GM12878 (cell line): ENCODE measurements at regions not wholly inside any gene's neighbourhood (a gene's known extent, or its start where the extent isn't known, plus 50 kb on each side); places are given as distances from the start of the nearest gene placed in this dataset.

ENCODE experiments used
- ATAC-seq: fragments of 200-7000 bp; cut with Tn5 transposase; 3 replicates; pipeline ENCODE4 v1.9.1; 2020; ENCODE audit warnings: mild to moderate bottlenecking, moderate library complexity
- BruUV-seq: library from RNA; stranded (reverse); fragments of 400-500 nt; replicated peaks from 2 replicates; lab custom pipeline; 2021; lab: Mats Ljungman, UMichigan
- CTCF ChIA-PET: fragments of 300-600 bp; sonication (Branson Sonifier 250); formaldehyde crosslinking; extraction: SDS; loops from one replicate; lab custom pipeline; 2021; ENCODE audit warnings: inconsistent platforms; lab: Yijun Ruan, JAX
- POLR2A ChIA-PET: fragments of 350-600 bp; formaldehyde crosslinking; extraction: SDS; loops from one replicate; lab custom pipeline; 2021; ENCODE audit warnings: inconsistent platforms; lab: Charles Lee
- RAD21 ChIA-PET: fragments of 300-600 bp; sonication (Branson Sonifier 250); formaldehyde crosslinking; loops from one replicate; lab custom pipeline; 2023; ENCODE audit warnings: antibody characterized with exemption; ENCODE audit not compliant: unreplicated experiment; lab: Charles Lee
- SMC1A ChIA-PET: fragments of 300-600 bp; sonication (Branson Sonifier 250); formaldehyde crosslinking; loops from one replicate; lab custom pipeline; 2023; ENCODE audit not compliant: unreplicated experiment, uncharacterized antibody; lab: Charles Lee
- DNase-seq: peaks from one replicate; pipeline ENCODE4 v3.0.0-alpha.2; 2011; ENCODE audit warnings: low read depth, low spot score
- FAIRE-seq: peaks from 3 replicates; lab custom pipeline; 2011; peaks lifted over from hg19 to GRCh38; lab: Jason Lieb, UNC
- H2AFZ ChIP-seq: 2 replicates; pipeline ENCODE4 v1.6.0; 2011; ENCODE audit warnings: low read depth, low read length, control low read depth; ENCODE audit not compliant: control insufficient read depth
- H3K27ac ChIP-seq: 2 replicates; pipeline ENCODE4 v1.5.1; 2011; ENCODE audit warnings: control low read depth; ENCODE audit not compliant: control insufficient read depth, insufficient read depth
- H3K27me3 ChIP-seq, 2 experiments: replicated peaks in 1 of 2; 2 replicates each; pipeline versions ENCODE4 v1.6.0 to v1.6.1; 2011; ENCODE audit warnings: low read length in 1 of 2; ENCODE audit not compliant: control insufficient read depth in 2 of 2, insufficient read depth in 2 of 2
- H3K36me3 ChIP-seq, 2 experiments: 2 replicates each; pipeline ENCODE4 v1.5.1; 2011; ENCODE audit warnings: low read length in 1 of 2; ENCODE audit not compliant: control insufficient read depth in 2 of 2, insufficient read depth in 2 of 2
- H3K4me1 ChIP-seq: 2 replicates; pipeline ENCODE4 v1.6.1; 2011; ENCODE audit warnings: mild to moderate bottlenecking, low read length, moderate library complexity, mixed read lengths; ENCODE audit not compliant: control insufficient read depth, insufficient read depth
- H3K4me2 ChIP-seq: 2 replicates; pipeline ENCODE4 v1.6.0; 2011; ENCODE audit warnings: control low read depth; ENCODE audit not compliant: control insufficient read depth, insufficient read depth
- H3K4me3 ChIP-seq: fragments of 200-600 bp; sonication (generic); 2 replicates; pipeline ENCODE4 v1.5.1; 2016
- H3K79me2 ChIP-seq: 2 replicates; pipeline ENCODE4 v1.6.0; 2011; ENCODE audit warnings: low read length; ENCODE audit not compliant: control insufficient read depth, insufficient read depth
- H3K9ac ChIP-seq: 2 replicates; pipeline ENCODE4 v1.8.0; 2011; ENCODE audit warnings: low read length, control low read depth, mixed read lengths; ENCODE audit not compliant: control insufficient read depth, insufficient read depth
- H3K9me3 ChIP-seq: replicated peaks from 3 replicates; pipeline ENCODE4 v1.5.1; 2011; ENCODE audit warnings: mild to moderate bottlenecking, low read length; ENCODE audit not compliant: control insufficient read depth, insufficient read depth
- H4K20me1 ChIP-seq: 2 replicates; pipeline ENCODE4 v1.6.0; 2011; ENCODE audit not compliant: control insufficient read depth, insufficient read depth
- BCL11A ChIP-seq: IDR thresholded peaks from 2 replicates; pipeline ENCODE4 v1.6.1; 2011; ENCODE audit warnings: low read depth, low read length
- CHD2 ChIP-seq: IDR thresholded peaks from 2 replicates; pipeline ENCODE4 v1.6.1; 2011; ENCODE audit warnings: low read depth, low read length, improper control_type of control experiment, borderline replicate concordance
- FOS ChIP-seq: IDR thresholded peaks from 3 replicates; pipeline ENCODE4 v1.6.1; 2011; ENCODE audit warnings: borderline replicate concordance; ENCODE audit not compliant: insufficient read length; ENCODE audit errors: extremely low read depth
- MEF2B ChIP-seq: fragments of 450-650 bp; IDR thresholded peaks from 2 replicates; pipeline ENCODE4 v1.6.1; 2018; ENCODE audit warnings: mild to moderate bottlenecking, moderate library complexity; ENCODE audit not compliant: partially characterized antibody, poor library complexity, severe bottlenecking
- NBN ChIP-seq: fragments of 450-650 bp; IDR thresholded peaks from 2 replicates; pipeline ENCODE4 v1.6.1; 2016
- PAX8 ChIP-seq: fragments of 450-650 bp; IDR thresholded peaks from 2 replicates; pipeline ENCODE4 v1.6.1; 2017; ENCODE audit warnings: mild to moderate bottlenecking, moderate library complexity
- POU2F2 ChIP-seq: IDR thresholded peaks from 3 replicates; pipeline ENCODE4 v1.6.1; 2011; ENCODE audit warnings: low read depth, mild to moderate bottlenecking, low read length, borderline replicate concordance
- SIN3A ChIP-seq: IDR thresholded peaks from 2 replicates; pipeline ENCODE4 v1.6.1; 2012; ENCODE audit warnings: low read depth, low read length, improper control_type of control experiment
- STAT1 ChIP-seq: fragments of 450-650 bp; conservative IDR thresholded peaks from 2 replicates; pipeline ENCODE4 v1.6.1; 2014; ENCODE audit warnings: antibody characterized with exemption, mild to moderate bottlenecking
- YY1 ChIP-seq: IDR thresholded peaks from 2 replicates; pipeline ENCODE4 v1.6.1; 2011; ENCODE audit warnings: low read depth, mild to moderate bottlenecking, low read length
- ZNF687 ChIP-seq: fragments of 450-650 bp; IDR thresholded peaks from 2 replicates; pipeline ENCODE4 v1.6.1; 2017; ENCODE audit warnings: mild to moderate bottlenecking, moderate library complexity
- WGBS: methylation state at CpG from one replicate; pipeline ENCODE4 v1.1.6; 2016; ENCODE audit warnings: low lambda C conversion rate; ENCODE audit not compliant: insufficient replicate concordance, insufficient coverage; ENCODE audit errors: missing lambda C conversion rate; 5-methylcytosine and 5-hydroxymethylcytosine counted together
- in situ Hi-C: fragments of 300-500 bp; cut with MboI; formaldehyde crosslinking; loops from 9 replicates; pipeline ENCODE4 v1.14.3; 2018; ENCODE audit warnings: mixed read lengths
- intact Hi-C: fragments of 100-400 bp; cut with micrococcal nuclease; formaldehyde crosslinking; loops from one replicate; pipeline ENCODE4 v1.14.2; 2022; ENCODE audit not compliant: unreplicated experiment
- TF ChIP-seq, protein P1 (sequence below): fragments of 450-650 bp; IDR thresholded peaks from 2 replicates; pipeline ENCODE4 v1.6.1; 2017; ENCODE audit warnings: mild to moderate bottlenecking, low read depth, inconsistent platforms; ENCODE audit not compliant: poor library complexity, severe bottlenecking
- TF ChIP-seq, protein P2 (sequence below): IDR thresholded peaks from 2 replicates; pipeline ENCODE4 v1.6.1; 2011; ENCODE audit warnings: mild to moderate bottlenecking, low read depth, low read length, moderate library complexity; ENCODE audit not compliant: insufficient replicate concordance

DNA sequence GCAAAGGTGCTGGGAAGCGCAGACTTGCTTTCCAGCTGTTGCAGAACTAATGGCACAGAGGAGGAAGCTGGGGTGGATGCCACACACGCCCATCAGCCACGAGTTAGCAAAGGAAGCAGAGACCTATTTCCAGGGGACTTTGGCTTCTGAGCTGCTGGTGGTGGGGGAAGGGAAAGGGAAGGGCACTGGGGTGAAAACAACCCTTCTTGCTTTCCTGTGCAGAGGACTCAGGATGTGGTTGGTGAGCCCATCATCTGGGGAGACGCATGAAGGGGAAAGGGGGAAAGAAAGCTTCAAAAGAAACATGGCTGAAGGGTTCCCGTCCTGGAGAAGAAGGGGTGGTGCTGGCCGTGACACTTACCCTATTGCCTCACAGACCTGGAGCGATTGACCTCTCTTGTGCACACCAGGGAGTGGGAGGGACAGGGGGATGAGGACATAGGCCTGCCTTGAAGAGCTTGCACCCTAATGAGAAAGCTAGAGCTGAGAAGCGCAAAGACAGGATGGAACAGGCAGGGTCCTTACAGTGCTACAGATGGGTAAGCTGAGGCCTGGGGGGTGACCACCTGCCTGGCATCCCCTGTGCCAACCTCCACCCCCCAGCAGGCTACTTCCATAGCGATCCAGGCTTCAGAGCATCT, 140.8 kb upstream of the RAB4A start (continued):
- TF ChIP-seq BCL11A (no peak), PAX8 (no peak), STAT1 (no peak), POU2F2 (no peak), SIN3A (no peak)
- TF ChIP-seq, protein P1, sequence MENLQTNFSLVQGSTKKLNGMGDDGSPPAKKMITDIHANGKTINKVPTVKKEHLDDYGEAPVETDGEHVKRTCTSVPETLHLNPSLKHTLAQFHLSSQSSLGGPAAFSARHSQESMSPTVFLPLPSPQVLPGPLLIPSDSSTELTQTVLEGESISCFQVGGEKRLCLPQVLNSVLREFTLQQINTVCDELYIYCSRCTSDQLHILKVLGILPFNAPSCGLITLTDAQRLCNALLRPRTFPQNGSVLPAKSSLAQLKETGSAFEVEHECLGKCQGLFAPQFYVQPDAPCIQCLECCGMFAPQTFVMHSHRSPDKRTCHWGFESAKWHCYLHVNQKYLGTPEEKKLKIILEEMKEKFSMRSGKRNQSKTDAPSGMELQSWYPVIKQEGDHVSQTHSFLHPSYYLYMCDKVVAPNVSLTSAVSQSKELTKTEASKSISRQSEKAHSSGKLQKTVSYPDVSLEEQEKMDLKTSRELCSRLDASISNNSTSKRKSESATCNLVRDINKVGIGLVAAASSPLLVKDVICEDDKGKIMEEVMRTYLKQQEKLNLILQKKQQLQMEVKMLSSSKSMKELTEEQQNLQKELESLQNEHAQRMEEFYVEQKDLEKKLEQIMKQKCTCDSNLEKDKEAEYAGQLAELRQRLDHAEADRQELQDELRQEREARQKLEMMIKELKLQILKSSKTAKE: no peak
- TF ChIP-seq, all 136 proteins: peak for 0

- Histone ChIP-seq H3K79me2 (no peaks in the 10 kb centered on the region), H3K36me3 (no peaks in the 10 kb centered on the region), H3K9ac (no peak overlapping the region), H3K4me3 (no peak overlapping the region), H4K20me1 (no peaks in the 10 kb centered on the region), H3K9me3 (no peaks in the 10 kb centered on the region; the same call in 2 of the 3 replicates), H3K4me1 (peaks cover 3% of the 10 kb centered on the region; the same call in 1 of the 2 replicates), H2AFZ (no peak overlapping the region), H3K27me3 (peaks cover 0 to 6% of the 10 kb centered on the region in 2 experiments; a peak in 1 of 4 replicates), H3K27ac (no peak overlapping the region), H3K4me2 (no peak overlapping the region)
- in situ Hi-C loops (no loop called here), intact Hi-C loops (no loop called here)
- no TSS peak for BruUV-seq
- ATAC-seq: no peak
- WGBS: 96% methylated on average over 1 of the region's 1 CpG
- ChIA-PET SMC1A (no interaction called here), CTCF (interaction anchor here (0.5 kb wide), 1 partner anchor 220 kb away, joined by 3 read pairs; no protein-coding TSS in a partner anchor), RAD21 (no interaction called here), POLR2A (no interaction called here)
- FAIRE-seq: no peak
- DNase-seq: no peak
- TF ChIP-seq NBN: no peak
- TF ChIP-seq BCL11A: no peak
- no peak for TF ChIP-seq CHD2
- TF ChIP-seq FOS: no peak
- TF ChIP-seq YY1: no peak
- TF ChIP-seq ZNF687: no peak
- TF ChIP-seq, protein P2, sequence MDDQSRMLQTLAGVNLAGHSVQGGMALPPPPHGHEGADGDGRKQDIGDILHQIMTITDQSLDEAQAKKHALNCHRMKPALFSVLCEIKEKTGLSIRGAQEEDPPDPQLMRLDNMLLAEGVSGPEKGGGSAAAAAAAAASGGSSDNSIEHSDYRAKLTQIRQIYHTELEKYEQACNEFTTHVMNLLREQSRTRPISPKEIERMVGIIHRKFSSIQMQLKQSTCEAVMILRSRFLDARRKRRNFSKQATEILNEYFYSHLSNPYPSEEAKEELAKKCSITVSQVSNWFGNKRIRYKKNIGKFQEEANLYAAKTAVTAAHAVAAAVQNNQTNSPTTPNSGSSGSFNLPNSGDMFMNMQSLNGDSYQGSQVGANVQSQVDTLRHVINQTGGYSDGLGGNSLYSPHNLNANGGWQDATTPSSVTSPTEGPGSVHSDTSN: no peak
- TF ChIP-seq MEF2B: no peak
These were observed 139.4 kb upstream of the RAB4A start for GRCh38 chr1:229131243-229132105.
